Aorta (tissue), 5 donors: ENCODE measurements at regions not wholly inside any gene's neighbourhood (a gene's known extent, or its start where the extent isn't known, plus 50 kb on each side); places are given as distances from the start of the nearest gene placed in this dataset.

Source experiments
- ATAC-seq: fragments of 200-7000 bp; cut with Tn5 transposase; one replicate; pipeline ENCODE4 v1.9.1; 2022; ENCODE audit warnings: moderate library complexity; ENCODE audit not compliant: low FRiP score
- DNase-seq, 2 donors: peaks; one replicate each; pipeline ENCODE4 v3.0.0-alpha.2; 2020
- H3K27ac ChIP-seq, 2 donors: one replicate each; pipeline ENCODE4 v1.5.1; 2013; ENCODE audit warnings: low read length in 2 of 2, mild to moderate bottlenecking in 2 of 2, moderate library complexity in 2 of 2, control low read depth in 1 of 2, inconsistent platforms in 1 of 2, low read depth in 1 of 2
- H3K27me3 ChIP-seq, 2 donors: one replicate each; pipeline ENCODE4 v1.6.1; 2013; ENCODE audit warnings: control low read depth in 1 of 2, low read length in 1 of 2, mild to moderate bottlenecking in 1 of 2, moderate library complexity in 1 of 2; ENCODE audit not compliant: insufficient read depth in 2 of 2, control insufficient read depth in 1 of 2
- H3K36me3 ChIP-seq, 2 donors: one replicate each; pipeline ENCODE4 v1.6.1; 2013; ENCODE audit warnings: control low read depth in 1 of 2, low read length in 1 of 2, mild to moderate bottlenecking in 1 of 2; ENCODE audit not compliant: insufficient read depth in 2 of 2, control insufficient read depth in 1 of 2
- H3K4me1 ChIP-seq, 2 donors: one replicate each; pipeline ENCODE4 v1.6.1; 2013; ENCODE audit warnings: low read length in 2 of 2, control low read depth in 1 of 2, mild to moderate bottlenecking in 1 of 2, moderate library complexity in 1 of 2; ENCODE audit not compliant: insufficient read depth in 2 of 2, control insufficient read depth in 1 of 2
- H3K4me3 ChIP-seq, 2 donors: one replicate each; pipeline ENCODE4 v1.5.1; 2013; ENCODE audit warnings: low read length in 2 of 2, control low read depth in 1 of 2, mild to moderate bottlenecking in 1 of 2
- H3K9me3 ChIP-seq: one replicate; pipeline ENCODE4 v1.6.1; 2013; ENCODE audit warnings: mild to moderate bottlenecking, low read length; ENCODE audit not compliant: control insufficient read depth
- WGBS, 2 donors: extraction: QIAGEN DNeasy Blood & Tissue Kit; methylation state at CpG; one replicate each; pipeline ENCODE4 v1.1.7; 2013; 5-methylcytosine and 5-hydroxymethylcytosine counted together
- intact Hi-C, 2 donors: fragments of 100-400 bp; cut with DNase I; formaldehyde crosslinking; loops; one replicate each; pipeline versions ENCODE4 v1.14.2 to v1.15.0; 2022
- donor health status: healthy with polysubstance abuse.
- donor health status: Bipolar disorder and iron deficiency.
- donor health status: DM: no; HTN: no; CAD: no.
- donor health status: DM: no; HTN: no; CAD: no.
- donor health status: DM: yes; HTN: yes; CAD: no.

GRCh38 chr7:26467104-26467503 lies 175.4 kb downstream of the SNX10 start:
- 93 to 94% methylated on average over 8 of the region's 8 CpGs for WGBS, 2 donors
- ATAC-seq: no peak
- H3K27ac ChIP-seq: no peak overlapping the region
- H3K36me3 ChIP-seq: no peaks in the 10 kb centered on the region
- H3K27me3 ChIP-seq: no peaks in the 10 kb centered on the region
- no peaks in the 10 kb centered on the region for H3K9me3 ChIP-seq
- intact Hi-C loops: no loop called here
- DNase-seq: no peak
- no peaks in the 10 kb centered on the region for H3K4me1 ChIP-seq
- H3K4me3 ChIP-seq: no peak overlapping the region

GRCh38 chr7:26467541-26467940 lies 175.9 kb downstream of the SNX10 start:
- Histone ChIP-seq H3K27ac (no peak overlapping the region), H3K36me3 (no peaks in the 10 kb centered on the region), H3K27me3 (no peaks in the 10 kb centered on the region), H3K4me3 (no peak overlapping the region), H3K9me3 (no peaks in the 10 kb centered on the region), H3K4me1 (no peaks in the 10 kb centered on the region)
- DNase-seq (no peak), ATAC-seq (no peak)
- WGBS, 2 donors: 66 to 78% methylated on average over 3 of the region's 3 CpGs
- intact Hi-C loops: no loop called here

GRCh38 chr7:26468625-26469024 lies 177.0 kb downstream of the SNX10 start:
- DNase-seq (no peak), ATAC-seq (no peak)
- intact Hi-C loops: no loop called here
- H3K27me3 ChIP-seq: no peaks in the 10 kb centered on the region
- WGBS, 2 donors: 88 to 89% methylated on average over 7 of the region's 7 CpGs
- H3K9me3 ChIP-seq: no peaks in the 10 kb centered on the region
- H3K4me3 ChIP-seq: no peak overlapping the region
- no peaks in the 10 kb centered on the region for H3K36me3 ChIP-seq
- H3K4me1 ChIP-seq: no peaks in the 10 kb centered on the region
- no peak overlapping the region for H3K27ac ChIP-seq

GRCh38 chr7:26469188-26469587 lies 177.5 kb downstream of the SNX10 start:
- intact Hi-C loops: no loop called here
- no peak for ATAC-seq

GRCh38 chr7:26470691-26471090 lies 179.0 kb downstream of the SNX10 start:
- intact Hi-C loops: no loop called here
- Histone ChIP-seq H3K4me3 (no peak overlapping the region), H3K4me1 (no peaks in the 10 kb centered on the region), H3K27ac (no peak overlapping the region), H3K9me3 (no peaks in the 10 kb centered on the region), H3K36me3 (no peaks in the 10 kb centered on the region), H3K27me3 (peaks cover 0 to 3% of the 10 kb centered on the region in 2 donors)
- ATAC-seq (no peak), DNase-seq (no peak)
- 9 to 14% methylated on average over 7 of the region's 7 CpGs for WGBS, 2 donors

More at GRCh38 chr7:26469188-26469587, 177.5 kb downstream of the SNX10 start:
- Histone ChIP-seq H3K27ac (no peak overlapping the region), H3K36me3 (no peaks in the 10 kb centered on the region), H3K4me1 (no peaks in the 10 kb centered on the region), H3K4me3 (no peak overlapping the region), H3K9me3 (no peaks in the 10 kb centered on the region), H3K27me3 (no peaks in the 10 kb centered on the region)
- WGBS, 2 donors: 85 to 89% methylated on average over 1 of the region's 1 CpG
- DNase-seq: no peak

- Histone ChIP-seq H3K9me3 (peaks cover 1% of the 10 kb centered on the region), H3K27me3 (peaks cover 0 to 4% of the 10 kb centered on the region in 2 donors), H3K27ac (no peak overlapping the region), H3K36me3 (no peaks in the 10 kb centered on the region), H3K4me1 (no peaks in the 10 kb centered on the region), H3K4me3 (no peak overlapping the region)
- 91 to 94% methylated on average over 9 of the region's 9 CpGs for WGBS, 2 donors
- intact Hi-C loops: no loop called here
- ATAC-seq: no peak
- no peak for DNase-seq
Measured at GRCh38 chr7:26471306-26472075, 179.8 kb downstream of the SNX10 start.

- Histone ChIP-seq H3K9me3 (peaks cover 1% of the 10 kb centered on the region), H3K27me3 (peaks cover 0 to 4% of the 10 kb centered on the region in 2 donors), H3K4me1 (no peaks in the 10 kb centered on the region), H3K4me3 (no peak overlapping the region), H3K27ac (no peak overlapping the region), H3K36me3 (no peaks in the 10 kb centered on the region)
- DNase-seq (no peak), ATAC-seq (no peak)
- intact Hi-C loops: no loop called here
- 86 to 92% methylated on average over 2 of the region's 2 CpGs for WGBS, 2 donors
Measured at GRCh38 chr7:26472971-26473370, 181.3 kb downstream of the SNX10 start.

- no peak for ATAC-seq
- no peaks in the 10 kb centered on the region for H3K36me3 ChIP-seq
- 87 to 94% methylated on average over 1 of the region's 1 CpG for WGBS, 2 donors
- no peak overlapping the region for H3K27ac ChIP-seq
- no peak overlapping the region for H3K4me3 ChIP-seq
- H3K9me3 ChIP-seq: peaks cover 1% of the 10 kb centered on the region
- DNase-seq: no peak
- intact Hi-C loops: no loop called here
- H3K27me3 ChIP-seq: peaks cover 0 to 4% of the 10 kb centered on the region in 2 donors
- no peaks in the 10 kb centered on the region for H3K4me1 ChIP-seq
Measured at GRCh38 chr7:26476271-26476670, 184.6 kb downstream of the SNX10 start.

- DNase-seq (no peak), ATAC-seq (no peak)
- 61 to 62% methylated on average over 4 of the region's 4 CpGs for WGBS, 2 donors
- Histone ChIP-seq H3K27ac (no peak overlapping the region), H3K36me3 (no peaks in the 10 kb centered on the region), H3K4me3 (no peak overlapping the region), H3K4me1 (no peaks in the 10 kb centered on the region), H3K27me3 (peaks cover 0 to 4% of the 10 kb centered on the region in 2 donors), H3K9me3 (peaks cover 1% of the 10 kb centered on the region)
- intact Hi-C loops: no loop called here
Measured at GRCh38 chr7:26477381-26477990, 185.8 kb downstream of the SNX10 start.
